ENCODE measurements at regions not wholly inside any gene's neighbourhood (a gene's known extent, or its start where the extent isn't known, plus 50 kb on each side); places are given as distances from the start of the nearest gene placed in this dataset.

- H3K4me3 Mint-ChIP-seq = no peak overlapping the region
- DNase-seq = no peak
- peaks cover 2% of the 10 kb centered on the region for H3K27me3 Mint-ChIP-seq (ENCODE audit: insufficient read depth)
- H3K36me3 Mint-ChIP-seq (ENCODE audit: low read depth) = no peaks in the 10 kb centered on the region
- TF ChIP-seq CTCF (IDR thresholded peaks at IDR 0.05) = no peak
- H3K27ac Mint-ChIP-seq = no peak overlapping the region
- H3K4me1 Mint-ChIP-seq (ENCODE audit: low read depth) = no peaks in the 10 kb centered on the region
- peaks cover 40% of the 10 kb centered on the region for H3K9me3 Mint-ChIP-seq
Measured at GRCh38 chr11:114918286-114918685, 240.0 kb downstream of the NXPE2 start.

- Mint-ChIP-seq H3K27ac (no peak overlapping the region), H3K4me1 (ENCODE audit: low read depth) (no peaks in the 10 kb centered on the region), H3K36me3 (ENCODE audit: low read depth) (no peaks in the 10 kb centered on the region), H3K9me3 (peaks cover 39% of the 10 kb centered on the region), H3K27me3 (ENCODE audit: insufficient read depth) (peaks cover 2% of the 10 kb centered on the region), H3K4me3 (no peak overlapping the region)
- TF ChIP-seq CTCF (IDR thresholded peaks at IDR 0.05) = no peak
- DNase-seq = no peak
Measured at GRCh38 chr11:114921697-114922096, 243.4 kb downstream of the NXPE2 start.

GRCh38 chr11:114924042-114924441 lies 245.7 kb downstream of the NXPE2 start:
- H3K4me3 Mint-ChIP-seq = no peak overlapping the region
- TF ChIP-seq CTCF (IDR thresholded peaks at IDR 0.05) = no peak
- H3K9me3 Mint-ChIP-seq = peaks cover 48% of the 10 kb centered on the region
- no peak for DNase-seq
- H3K36me3 Mint-ChIP-seq (ENCODE audit: low read depth) = peaks cover 5% of the 10 kb centered on the region; the same call in 1 of the 2 replicates
- peaks cover 3% of the 10 kb centered on the region; the same call in 1 of the 2 replicates for H3K27me3 Mint-ChIP-seq (ENCODE audit: insufficient read depth)
- H3K4me1 Mint-ChIP-seq (ENCODE audit: low read depth) = no peaks in the 10 kb centered on the region
- no peak overlapping the region for H3K27ac Mint-ChIP-seq

- no peak for TF ChIP-seq CTCF (IDR thresholded peaks at IDR 0.05)
- Mint-ChIP-seq H3K27me3 (ENCODE audit: insufficient read depth) (peaks cover 3% of the 10 kb centered on the region; the same call in 1 of the 2 replicates), H3K36me3 (ENCODE audit: low read depth) (peaks cover 5% of the 10 kb centered on the region; the same call in 1 of the 2 replicates), H3K4me3 (no peak overlapping the region), H3K27ac (no peak overlapping the region), H3K4me1 (ENCODE audit: low read depth) (no peaks in the 10 kb centered on the region), H3K9me3 (peaks cover 53% of the 10 kb centered on the region)
- DNase-seq = no peak
Measured at GRCh38 chr11:114925591-114925990, 247.3 kb downstream of the NXPE2 start.

GRCh38 chr11:114928260-114928870 lies 250.0 kb downstream of the NXPE2 start:
- H3K9me3 Mint-ChIP-seq = peaks cover 66% of the 10 kb centered on the region
- H3K4me1 Mint-ChIP-seq (ENCODE audit: low read depth) = no peaks in the 10 kb centered on the region
- peaks cover 5% of the 10 kb centered on the region; the same call in 1 of the 2 replicates for H3K36me3 Mint-ChIP-seq (ENCODE audit: low read depth)
- no peak for TF ChIP-seq CTCF (IDR thresholded peaks at IDR 0.05)
- H3K27ac Mint-ChIP-seq = no peak overlapping the region
- H3K4me3 Mint-ChIP-seq = no peak overlapping the region
- H3K27me3 Mint-ChIP-seq (ENCODE audit: insufficient read depth) = peaks cover 3% of the 10 kb centered on the region; the same call in 1 of the 2 replicates
- no peak for DNase-seq

Data from HFFc6 (cell line).